ENCODE measurements at regions not wholly inside any gene's neighbourhood (a gene's known extent, or its start where the extent isn't known, plus 50 kb on each side); places are given as distances from the start of the nearest gene placed in this dataset.

GRCh38 chr14:28678887-28679286 is 87.7 kb upstream of the FOXG1 start:
- Histone ChIP-seq H3K4me3 (no peak overlapping the region), H3K36me3 (no peaks in the 10 kb centered on the region), H3K4me1 (peaks cover 0 to 8% (median 0%) of the 10 kb centered on the region in 10 experiments; a peak in 1 of 20 replicates), H3K27ac (no peak overlapping the region), H3K9ac (no peak overlapping the region), H4K20me1 (no peaks in the 10 kb centered on the region), H3K4me2 (no peak overlapping the region), H3K27me3 (no peaks in the 10 kb centered on the region), H3K9me3 (replicated peaks in 1 of 11) (peaks cover 0 to 7% (median 3%) of the 10 kb centered on the region in 11 experiments; a peak in 10 of 22 replicates)
- TF ChIP-seq Cebpa-rat (IDR thresholded peaks at IDR 0.05) = no peak

DNA sequence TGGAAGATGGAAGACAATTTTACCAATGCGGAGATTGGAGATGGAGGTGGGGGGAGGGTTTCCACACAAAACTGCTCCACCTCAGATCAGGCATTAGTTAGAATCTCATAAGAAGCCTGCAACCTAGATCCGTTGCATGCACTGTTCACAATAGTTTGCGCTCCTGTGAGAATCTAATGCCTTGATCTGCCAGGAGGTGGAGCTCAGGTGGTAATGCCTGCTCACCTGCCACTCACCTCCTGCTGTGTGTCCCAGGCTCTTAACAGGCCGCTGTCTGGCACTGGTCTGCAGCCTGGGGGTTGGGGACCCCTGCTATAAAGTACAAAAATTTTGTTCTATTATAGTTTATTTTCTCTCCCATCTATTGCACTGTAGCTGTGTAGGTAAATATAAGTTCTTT is 84.9 kb upstream of the FOXG1 start:
- Histone ChIP-seq H3K9me3 (replicated peaks in 1 of 11) (peaks cover 0 to 14% (median 9%) of the 10 kb centered on the region in 11 experiments; a peak in 11 of 22 replicates), H3K4me2 (no peak overlapping the region), H3K36me3 (no peaks in the 10 kb centered on the region), H3K4me3 (no peak overlapping the region), H3K9ac (no peak overlapping the region), H3K4me1 (peaks cover 0 to 3% (median 0%) of the 10 kb centered on the region in 10 experiments; a peak in 1 of 20 replicates), H3K27ac (no peak overlapping the region), H4K20me1 (no peaks in the 10 kb centered on the region), H3K27me3 (no peaks in the 10 kb centered on the region)
- TF ChIP-seq Cebpa-rat (IDR thresholded peaks at IDR 0.05) = no peak

DNA sequence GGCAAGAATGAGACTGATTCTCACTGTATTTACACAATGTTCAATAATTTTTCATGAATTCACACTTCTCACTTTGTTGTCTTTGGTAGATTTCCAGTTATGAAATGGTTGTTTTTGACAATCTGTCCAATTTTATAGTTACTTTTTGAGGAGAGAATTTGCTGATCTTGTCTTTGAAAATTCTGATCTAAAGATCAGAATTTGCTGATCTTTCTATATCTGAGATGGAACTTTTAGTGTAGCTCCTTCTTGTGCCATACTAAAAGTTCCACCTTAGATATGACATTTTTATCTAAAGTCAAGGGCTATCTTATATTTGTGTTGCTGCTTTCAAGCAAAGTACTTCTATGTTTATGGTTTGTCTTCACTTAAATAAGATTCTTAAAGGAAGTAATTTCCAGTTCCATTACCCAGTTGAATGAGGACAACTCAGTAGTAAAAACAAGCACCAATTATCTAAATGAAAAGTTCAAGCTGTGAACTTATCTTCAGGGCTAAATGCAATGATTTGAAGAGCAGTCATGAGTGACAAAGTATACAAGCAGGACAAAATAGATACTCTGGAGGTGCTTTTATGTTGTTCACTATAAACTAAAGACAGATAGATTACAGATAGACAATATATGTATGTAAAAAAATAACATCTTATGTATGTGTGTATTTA is 76.4 kb upstream of the FOXG1 start:
- Histone ChIP-seq H3K36me3 (no peaks in the 10 kb centered on the region), H3K4me3 (no peak overlapping the region), H3K27ac (no peak overlapping the region), H4K20me1 (no peaks in the 10 kb centered on the region), H3K27me3 (no peaks in the 10 kb centered on the region), H3K9me3 (replicated peaks in 1 of 11) (no peaks in the 10 kb centered on the region), H3K4me2 (no peak overlapping the region), H3K9ac (no peak overlapping the region), H3K4me1 (no peaks in the 10 kb centered on the region)
- no peak for TF ChIP-seq Cebpa-rat (IDR thresholded peaks at IDR 0.05)

DNA sequence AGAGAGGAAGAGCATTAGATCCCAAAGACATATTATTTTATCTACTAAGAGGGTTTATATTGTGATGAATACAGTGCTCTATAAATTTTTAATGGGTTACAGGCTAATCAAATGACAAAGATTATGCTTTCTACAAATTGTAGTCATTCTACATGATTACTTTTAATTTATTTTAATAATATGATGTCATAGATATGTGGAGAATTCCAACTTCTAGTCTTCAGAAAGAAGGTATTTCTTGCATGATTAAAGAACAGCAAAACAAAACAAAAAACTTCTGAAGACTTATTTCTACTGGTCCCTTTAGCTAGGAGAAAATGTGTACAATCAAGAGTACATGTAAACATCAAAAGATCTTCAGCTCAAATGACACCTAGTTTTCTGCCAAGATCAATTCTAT is 71.5 kb upstream of the FOXG1 start:
- no peaks in the 10 kb centered on the region for H4K20me1 ChIP-seq
- H3K36me3 ChIP-seq = no peaks in the 10 kb centered on the region
- no peak overlapping the region for H3K4me2 ChIP-seq
- H3K4me3 ChIP-seq = no peak overlapping the region
- H3K9me3 ChIP-seq (replicated peaks in 1 of 11) = no peaks in the 10 kb centered on the region
- H3K4me1 ChIP-seq = no peaks in the 10 kb centered on the region
- H3K9ac ChIP-seq = no peak overlapping the region
- no peak for TF ChIP-seq Cebpa-rat (IDR thresholded peaks at IDR 0.05)
- no peak overlapping the region for H3K27ac ChIP-seq
- no peaks in the 10 kb centered on the region for H3K27me3 ChIP-seq

DNA sequence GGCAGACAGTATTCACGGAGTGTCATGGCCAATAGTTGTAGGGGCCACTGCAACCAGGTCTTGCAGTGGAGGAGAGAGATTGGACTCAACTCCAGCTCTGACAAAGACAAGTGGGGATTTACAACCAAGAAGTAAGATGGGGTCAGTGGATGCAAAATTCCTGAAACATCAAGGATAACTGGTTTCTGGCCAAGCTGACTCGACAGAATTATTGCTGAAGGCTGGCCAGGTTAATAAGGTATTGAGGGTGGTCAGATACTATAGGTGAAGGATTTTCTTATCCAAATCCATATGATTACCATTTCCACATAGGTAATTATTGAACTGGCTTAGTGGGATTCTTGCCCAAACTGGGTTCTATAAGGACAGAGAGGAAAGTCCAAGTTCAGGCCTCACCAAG is 64.9 kb upstream of the FOXG1 start:
- no peak for TF ChIP-seq Cebpa-rat (IDR thresholded peaks at IDR 0.05)
- no peaks in the 10 kb centered on the region for H3K4me1 ChIP-seq
- H3K4me2 ChIP-seq = no peak overlapping the region

GRCh38 chr14:28703482-28703881 is 63.1 kb upstream of the FOXG1 start:
- no peak overlapping the region for H3K4me3 ChIP-seq
- H3K4me2 ChIP-seq = no peak overlapping the region
- no peak overlapping the region for H3K27ac ChIP-seq
- no peaks in the 10 kb centered on the region for H3K4me1 ChIP-seq
- H4K20me1 ChIP-seq = no peaks in the 10 kb centered on the region
- H3K9ac ChIP-seq = no peak overlapping the region
- H3K9me3 ChIP-seq (replicated peaks in 1 of 11) = no peaks in the 10 kb centered on the region
- no peaks in the 10 kb centered on the region for H3K27me3 ChIP-seq
- no peaks in the 10 kb centered on the region for H3K36me3 ChIP-seq
- TF ChIP-seq Cebpa-rat (IDR thresholded peaks at IDR 0.05) = no peak

More for the DNA sequence above, 64.9 kb upstream of the FOXG1 start:
- H3K4me3 ChIP-seq = no peak overlapping the region
- H3K27me3 ChIP-seq = no peaks in the 10 kb centered on the region
- no peak overlapping the region for H3K27ac ChIP-seq
- H3K36me3 ChIP-seq = no peaks in the 10 kb centered on the region
- no peak overlapping the region for H3K9ac ChIP-seq
- no peaks in the 10 kb centered on the region for H4K20me1 ChIP-seq
- no peaks in the 10 kb centered on the region for H3K9me3 ChIP-seq (replicated peaks in 1 of 11)

- no peak overlapping the region for H3K4me3 ChIP-seq
- H3K9ac ChIP-seq = no peak overlapping the region
- no peak for TF ChIP-seq Cebpa-rat (IDR thresholded peaks at IDR 0.05)
- no peak overlapping the region for H3K27ac ChIP-seq
- H3K36me3 ChIP-seq = no peaks in the 10 kb centered on the region
- no peaks in the 10 kb centered on the region for H3K9me3 ChIP-seq (replicated peaks in 1 of 11)
- no peak overlapping the region for H3K4me2 ChIP-seq
- no peaks in the 10 kb centered on the region for H3K4me1 ChIP-seq
- no peaks in the 10 kb centered on the region for H3K27me3 ChIP-seq
- H4K20me1 ChIP-seq = no peaks in the 10 kb centered on the region
Measured at GRCh38 chr14:28704153-28704552, 62.4 kb upstream of the FOXG1 start.

GRCh38 chr14:28707814-28708213 is 58.8 kb upstream of the FOXG1 start:
- no peak overlapping the region for H3K4me2 ChIP-seq
- H3K27me3 ChIP-seq = no peaks in the 10 kb centered on the region
- no peak overlapping the region for H3K4me3 ChIP-seq
- H3K27ac ChIP-seq = no peak overlapping the region
- H3K4me1 ChIP-seq = no peaks in the 10 kb centered on the region
- H4K20me1 ChIP-seq = no peaks in the 10 kb centered on the region
- TF ChIP-seq Cebpa-rat (IDR thresholded peaks at IDR 0.05) = no peak
- H3K36me3 ChIP-seq = no peaks in the 10 kb centered on the region
- no peak overlapping the region for H3K9ac ChIP-seq
- H3K9me3 ChIP-seq (replicated peaks in 1 of 11) = peaks cover 0 to 4% (median 0%) of the 10 kb centered on the region in 11 experiments; a peak in 3 of 22 replicates

DNA sequence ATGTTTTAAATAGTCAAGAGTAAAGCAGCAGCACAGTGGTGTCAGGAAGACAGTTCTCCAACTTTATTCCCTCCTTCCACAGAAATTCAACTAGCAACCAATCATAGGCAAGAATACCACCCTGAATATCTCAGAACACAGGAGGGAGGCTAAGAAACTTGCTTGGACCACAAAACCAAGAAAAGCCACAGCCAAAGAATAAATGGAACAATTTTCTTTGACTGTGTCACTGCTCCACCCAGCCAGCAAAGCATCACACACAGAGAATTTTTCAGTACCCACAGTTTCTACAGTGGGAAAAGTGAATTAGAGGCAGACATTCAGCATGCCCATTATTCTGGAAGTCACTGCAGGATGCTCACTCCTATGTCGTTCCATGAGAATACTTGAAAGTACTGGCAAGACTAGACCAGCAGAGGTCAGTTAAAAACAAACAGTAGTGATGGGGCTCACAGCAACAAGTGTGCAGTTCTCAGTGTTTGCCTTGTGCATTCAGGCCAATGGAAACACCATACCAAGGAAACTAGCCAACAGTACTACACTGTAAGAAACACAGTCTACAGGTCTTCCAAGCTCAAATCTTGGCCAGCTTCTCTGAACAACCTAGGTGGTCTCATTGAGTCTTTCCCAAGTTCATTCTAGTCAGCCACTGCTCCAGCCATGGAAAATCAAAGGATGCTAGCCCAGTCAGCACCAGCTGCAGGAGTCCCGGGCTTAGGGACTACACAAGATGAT is 56.8 kb upstream of the FOXG1 start:
- no peak for TF ChIP-seq Cebpa-rat (IDR thresholded peaks at IDR 0.05)
- H3K9ac ChIP-seq = no peak overlapping the region
- H3K27ac ChIP-seq = no peak overlapping the region
- H4K20me1 ChIP-seq = no peaks in the 10 kb centered on the region
- H3K36me3 ChIP-seq = no peaks in the 10 kb centered on the region
- peaks cover 0 to 4% (median 0%) of the 10 kb centered on the region in 11 experiments; a peak in 3 of 22 replicates for H3K9me3 ChIP-seq (replicated peaks in 1 of 11)
- H3K4me2 ChIP-seq = no peak overlapping the region
- no peaks in the 10 kb centered on the region for H3K27me3 ChIP-seq
- H3K4me1 ChIP-seq = no peaks in the 10 kb centered on the region
- no peak overlapping the region for H3K4me3 ChIP-seq
